H9 (cell line): ENCODE measurements at regions not wholly inside any gene's neighbourhood (a gene's known extent, or its start where the extent isn't known, plus 50 kb on each side); places are given as distances from the start of the nearest gene placed in this dataset.

ENCODE experiments used
- DNase-seq: peaks from one replicate; pipeline ENCODE4 v3.0.0-alpha.2; 2017
- H2AFZ ChIP-seq: one replicate; pipeline ENCODE4 v1.6.1; 2013; ENCODE audit warnings: mild to moderate bottlenecking, low read length, control low read depth, moderate library complexity
- H2AK5ac ChIP-seq: 2 replicates; pipeline ENCODE4 v1.6.1; 2013; ENCODE audit warnings: low read length, control low read depth, mixed read lengths; ENCODE audit not compliant: insufficient read length
- H2BK120ac ChIP-seq: one replicate; pipeline ENCODE4 v1.6.1; 2013; ENCODE audit warnings: low read depth, mild to moderate bottlenecking, low read length, control low read depth, inconsistent platforms; ENCODE audit not compliant: poor library complexity, severe bottlenecking
- H2BK12ac ChIP-seq: 2 replicates; pipeline ENCODE4 v1.6.1; 2013; ENCODE audit warnings: low read length, control low read depth, mixed read lengths, low read depth; ENCODE audit not compliant: insufficient read length
- H2BK15ac ChIP-seq: 2 replicates; pipeline ENCODE4 v1.6.1; 2013; ENCODE audit warnings: low read depth, low read length, control low read depth
- H2BK20ac ChIP-seq: one replicate; pipeline ENCODE4 v1.6.1; 2013; ENCODE audit warnings: low read depth, mild to moderate bottlenecking, low read length, control low read depth, inconsistent platforms; ENCODE audit not compliant: poor library complexity, severe bottlenecking
- H2BK5ac ChIP-seq: 2 replicates; pipeline ENCODE4 v1.6.1; 2013; ENCODE audit warnings: low read length, control low read depth, mixed read lengths; ENCODE audit not compliant: insufficient read length
- H3K14ac ChIP-seq: 2 replicates; pipeline ENCODE4 v1.6.1; 2013; ENCODE audit warnings: low read length, control low read depth; ENCODE audit not compliant: insufficient read depth
- H3K18ac ChIP-seq: 2 replicates; pipeline ENCODE4 v1.6.1; 2013; ENCODE audit warnings: low read depth, mild to moderate bottlenecking, mixed read lengths, low read length, control low read depth; ENCODE audit not compliant: insufficient read length
- H3K23ac ChIP-seq: 2 replicates; pipeline ENCODE4 v1.6.1; 2013; ENCODE audit warnings: low read length, control low read depth, mixed read lengths, low read depth; ENCODE audit not compliant: insufficient read length
- H3K23me2 ChIP-seq: 2 replicates; pipeline ENCODE4 v1.6.1; 2013; ENCODE audit warnings: low read depth, mild to moderate bottlenecking, mixed read lengths, low read length, control low read depth; ENCODE audit not compliant: insufficient read length, poor library complexity, severe bottlenecking
- H3K27ac ChIP-seq: 2 replicates; pipeline ENCODE4 v1.5.1; 2013; ENCODE audit warnings: low read length, control low read depth, mixed read lengths, low read depth; ENCODE audit not compliant: insufficient read length
- H3K27me3 ChIP-seq: 2 replicates; pipeline ENCODE4 v1.6.1; 2013; ENCODE audit warnings: low read length, control low read depth, inconsistent platforms; ENCODE audit not compliant: insufficient read depth
- H3K4ac ChIP-seq: 2 replicates; pipeline ENCODE4 v1.6.1; 2013; ENCODE audit warnings: low read depth, mild to moderate bottlenecking, control low read depth, inconsistent platforms, low read length, moderate library complexity
- H3K4me1 ChIP-seq: 2 replicates; pipeline ENCODE4 v1.6.1; 2013; ENCODE audit warnings: low read length, control low read depth, inconsistent platforms; ENCODE audit not compliant: insufficient read depth
- H3K4me2 ChIP-seq: 2 replicates; pipeline ENCODE4 v1.6.1; 2013; ENCODE audit warnings: low read length, control low read depth, mixed read lengths; ENCODE audit not compliant: insufficient read length, insufficient read depth
- H3K56ac ChIP-seq: 2 replicates; pipeline ENCODE4 v1.6.1; 2013; ENCODE audit warnings: low read depth, mild to moderate bottlenecking, mixed read lengths, low read length, control low read depth; ENCODE audit not compliant: insufficient read length
- H3K79me1 ChIP-seq: 2 replicates; pipeline ENCODE4 v1.6.1; 2013; ENCODE audit warnings: low read depth, mild to moderate bottlenecking, moderate library complexity, low read length, control low read depth, inconsistent platforms; ENCODE audit not compliant: insufficient read depth, poor library complexity, severe bottlenecking
- H3K79me2 ChIP-seq: 2 replicates; pipeline ENCODE4 v1.6.1; 2013; ENCODE audit warnings: low read length, control low read depth, inconsistent platforms; ENCODE audit not compliant: insufficient read depth
- H3K9ac ChIP-seq: 2 replicates; pipeline ENCODE4 v1.6.1; 2013; ENCODE audit warnings: low read length, control low read depth, mixed read lengths; ENCODE audit not compliant: insufficient read length; ENCODE audit errors: extremely low read depth
- H3K9me3 ChIP-seq: one replicate; pipeline ENCODE4 v1.6.1; 2013; ENCODE audit warnings: low read depth, low read length, inconsistent platforms; ENCODE audit not compliant: control insufficient read depth
- H3T11ph ChIP-seq: one replicate; pipeline ENCODE4 v1.6.1; 2013; ENCODE audit warnings: mild to moderate bottlenecking, low read length, control low read depth, inconsistent platforms
- H4K20me1 ChIP-seq: one replicate; pipeline ENCODE4 v1.6.1; 2013; ENCODE audit not compliant: control insufficient read depth, insufficient read length, insufficient read depth
- H4K5ac ChIP-seq: 2 replicates; pipeline ENCODE4 v1.6.1; 2013; ENCODE audit warnings: low read depth, mild to moderate bottlenecking, mixed read lengths, low read length, control low read depth; ENCODE audit not compliant: insufficient read length
- H4K8ac ChIP-seq: replicated peaks from 2 replicates; pipeline ENCODE4 v1.6.1; 2013; ENCODE audit warnings: low read length, control low read depth, mixed read lengths, low read depth; ENCODE audit not compliant: insufficient read length
- H4K91ac ChIP-seq: 2 replicates; pipeline ENCODE4 v1.6.1; 2013; ENCODE audit warnings: low read depth, mild to moderate bottlenecking, moderate library complexity, mixed read lengths, low read length, control low read depth; ENCODE audit not compliant: insufficient read length
- H3K27ac Mint-ChIP-seq, 3 experiments: 2 replicates in 2 of 3; 3 replicates in 1 of 3; pipeline ENCODE4 v1.8.0; 2020 to 2021; ENCODE audit warnings: mixed read lengths in 3 of 3, mild to moderate bottlenecking in 1 of 3, moderate library complexity in 1 of 3
- H3K27me3 Mint-ChIP-seq: 2 replicates; pipeline ENCODE4 v1.8.0; 2021; ENCODE audit warnings: low read depth, mild to moderate bottlenecking, moderate library complexity, mixed read lengths
- H3K36me3 Mint-ChIP-seq, 3 experiments: 2 replicates in 2 of 3; 3 replicates in 1 of 3; pipeline ENCODE4 v1.8.0; 2020 to 2021; ENCODE audit warnings: low read depth in 3 of 3, mixed read lengths in 3 of 3; ENCODE audit not compliant: insufficient read depth in 1 of 3
- H3K4me1 Mint-ChIP-seq, 2 experiments: 2 replicates each; pipeline ENCODE4 v1.8.0; 2020; ENCODE audit warnings: mixed read lengths in 2 of 2
- H3K4me3 Mint-ChIP-seq, 2 experiments: 2 replicates in 1 of 2; 3 replicates in 1 of 2; pipeline ENCODE4 v1.8.0; 2020 to 2021; ENCODE audit warnings: mild to moderate bottlenecking in 2 of 2, mixed read lengths in 2 of 2, moderate library complexity in 1 of 2
- H3K9me3 Mint-ChIP-seq, 2 experiments: 2 replicates in 1 of 2; 3 replicates in 1 of 2; pipeline ENCODE4 v1.8.0; 2020; ENCODE audit warnings: mild to moderate bottlenecking in 2 of 2, mixed read lengths in 2 of 2, moderate library complexity in 1 of 2
- CTCF ChIP-seq: fragments of 200-600 bp; sonication (generic); conservative IDR thresholded peaks from 3 replicates; pipeline ENCODE4 v1.8.0; 2021; ENCODE audit warnings: antibody characterized with exemption, mild to moderate bottlenecking
- WGBS: extraction: QIAGEN DNeasy Blood & Tissue Kit; methylation state at CpG from one replicate; pipeline ENCODE4 v1.1.7; 2013; ENCODE audit warnings: missing lambda C conversion rate, low lambda C conversion rate, mixed read lengths; ENCODE audit not compliant: insufficient read length; ENCODE audit errors: extremely low coverage; 5-methylcytosine and 5-hydroxymethylcytosine counted together

DNA sequence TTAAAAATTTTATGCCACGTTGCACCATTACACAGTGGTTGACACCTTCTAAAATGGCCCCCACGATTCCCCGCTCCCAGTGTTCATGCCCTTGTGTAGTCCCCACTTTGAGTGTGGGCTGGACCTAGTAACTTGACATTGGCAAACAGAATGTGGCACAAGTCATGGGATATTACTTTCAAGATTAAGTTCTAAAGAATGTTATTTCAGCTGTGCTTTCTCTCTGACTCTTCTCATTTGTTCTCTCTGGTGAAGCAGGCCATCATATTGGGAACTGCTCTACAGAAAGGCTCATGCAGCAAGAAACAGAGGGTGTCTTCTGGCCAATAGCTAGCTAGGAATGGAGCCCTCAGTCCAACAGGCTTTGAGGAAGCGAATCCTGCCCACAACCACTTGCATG, 67.1 kb downstream of the ATXN3L start:
- Histone ChIP-seq H3K23me2 (no peaks in the 10 kb centered on the region), H3K14ac (no peak overlapping the region), H3K27ac (no peak overlapping the region), H2BK20ac (no peak overlapping the region), H4K20me1 (no peaks in the 10 kb centered on the region), H3K4ac (no peak overlapping the region), H3K56ac (no peak overlapping the region), H4K5ac (no peak overlapping the region), H3T11ph (no peak overlapping the region), H2BK120ac (no peak overlapping the region), H4K91ac (no peak overlapping the region), H3K79me2 (no peaks in the 10 kb centered on the region), H3K4me1 (no peaks in the 10 kb centered on the region), H3K9me3 (no peaks in the 10 kb centered on the region), H2AFZ (no peak overlapping the region), H4K8ac (no peak overlapping the region), H3K23ac (no peak overlapping the region), H3K9ac (no peak overlapping the region), H3K79me1 (no peaks in the 10 kb centered on the region), H2BK5ac (no peak overlapping the region), H3K18ac (no peak overlapping the region), H2BK15ac (no peak overlapping the region), H3K4me2 (no peak overlapping the region), H3K27me3 (no peaks in the 10 kb centered on the region), H2AK5ac (no peak overlapping the region), H2BK12ac (no peak overlapping the region)
- no peaks in the 10 kb centered on the region; the same call in none of the 2 replicates for H3K27me3 Mint-ChIP-seq
- DNase-seq, result no peak
- TF ChIP-seq CTCF, result no peak
- peaks cover 3 to 11% (median 5%) of the 10 kb centered on the region in 3 experiments; a peak in 5 of 7 replicates for H3K36me3 Mint-ChIP-seq
- H3K4me3 Mint-ChIP-seq, result no peak overlapping the region
- no peak overlapping the region for H3K27ac Mint-ChIP-seq
- no CpG with 5 or more reads among the region's 4 CpGs for WGBS
- no peaks in the 10 kb centered on the region; a peak in 2 of 4 replicates for H3K4me1 Mint-ChIP-seq
- H3K9me3 Mint-ChIP-seq, result peaks cover 74% of the 10 kb centered on the region in 2 experiments
